ENCODE measurements at regions not wholly inside any gene's neighbourhood (a gene's known extent, or its start where the extent isn't known, plus 50 kb on each side); places are given as distances from the start of the nearest gene placed in this dataset.
A peak's percentile ranks its signal among the peaks of the same experiment; 100 is the strongest.

- Histone ChIP-seq H3K27ac (no peak overlapping the region), H3K27me3 (no peaks in the 10 kb centered on the region), H3K9me3 (ENCODE audit: low read depth) (no peaks in the 10 kb centered on the region), H3K4me3 (no peak overlapping the region), H3K4me1 (ENCODE audit: low read depth) (no peaks in the 10 kb centered on the region), H3K36me3 (no peaks in the 10 kb centered on the region)
- no peak for TF ChIP-seq CTCF (IDR thresholded peaks at IDR 0.05; ENCODE audit: low read depth, low read length)
- DNase-seq (ENCODE audit: low read depth in 1 of 2, low spot score in 1 of 2): no peak
Observed at GRCh38 chr2:198692907-198693510, 764.7 kb downstream of the SATB2 start.

- no peak for DNase-seq (ENCODE audit: low read depth in 1 of 2, low spot score in 1 of 2)
- Histone ChIP-seq H3K4me3 (no peak overlapping the region), H3K9me3 (ENCODE audit: low read depth) (no peaks in the 10 kb centered on the region), H3K27ac (no peak overlapping the region), H3K27me3 (no peaks in the 10 kb centered on the region), H3K4me1 (ENCODE audit: low read depth) (no peaks in the 10 kb centered on the region), H3K36me3 (no peaks in the 10 kb centered on the region)
- no peak for TF ChIP-seq CTCF (IDR thresholded peaks at IDR 0.05; ENCODE audit: low read depth, low read length)
Observed at GRCh38 chr2:198691236-198691635, 766.5 kb downstream of the SATB2 start.

- Histone ChIP-seq H3K27me3 (no peaks in the 10 kb centered on the region), H3K9me3 (ENCODE audit: low read depth) (no peaks in the 10 kb centered on the region), H3K36me3 (no peaks in the 10 kb centered on the region), H3K4me1 (ENCODE audit: low read depth) (no peaks in the 10 kb centered on the region), H3K27ac (no peak overlapping the region), H3K4me3 (no peak overlapping the region)
- no peak for TF ChIP-seq CTCF (IDR thresholded peaks at IDR 0.05; ENCODE audit: low read depth, low read length)
- no peak for DNase-seq (ENCODE audit: low read depth in 1 of 2, low spot score in 1 of 2)
Observed at GRCh38 chr2:198664321-198664720, 793.4 kb downstream of the SATB2 start.

- H3K4me1 ChIP-seq (ENCODE audit: low read depth): no peaks in the 10 kb centered on the region
- DNase-seq (ENCODE audit: low read depth in 1 of 2, low spot score in 1 of 2): peak in 1 of 2 donors; percentile 3
- no peak overlapping the region for H3K27ac ChIP-seq
- H3K36me3 ChIP-seq: no peaks in the 10 kb centered on the region
- no peaks in the 10 kb centered on the region for H3K27me3 ChIP-seq
- no peaks in the 10 kb centered on the region for H3K9me3 ChIP-seq (ENCODE audit: low read depth)
- no peak overlapping the region for H3K4me3 ChIP-seq
- TF ChIP-seq CTCF (IDR thresholded peaks at IDR 0.05; ENCODE audit: low read depth, low read length): no peak
Observed at GRCh38 chr2:198662905-198663304, 794.8 kb downstream of the SATB2 start.

- Histone ChIP-seq H3K4me1 (ENCODE audit: low read depth) (no peaks in the 10 kb centered on the region), H3K36me3 (no peaks in the 10 kb centered on the region), H3K27me3 (no peaks in the 10 kb centered on the region), H3K27ac (no peak overlapping the region), H3K4me3 (no peak overlapping the region), H3K9me3 (ENCODE audit: low read depth) (no peaks in the 10 kb centered on the region)
- DNase-seq (ENCODE audit: low read depth in 1 of 2, low spot score in 1 of 2): no peak
- no peak for TF ChIP-seq CTCF (IDR thresholded peaks at IDR 0.05; ENCODE audit: low read depth, low read length)
Observed at GRCh38 chr2:198660501-198660900, 797.2 kb downstream of the SATB2 start.

All from cardiac muscle cell (in vitro differentiated cells and primary cell).